Stomach (tissue), 4 donors: ENCODE measurements at regions not wholly inside any gene's neighbourhood (a gene's known extent, or its start where the extent isn't known, plus 50 kb on each side); places are given as distances from the start of the nearest gene placed in this dataset.

ENCODE experiments used
- CTCF ChIP-seq, 7 experiments: fragments of 450-650 bp in 4 of 7; fragments of 200-600 bp in 3 of 7; sonication (generic) in 3 of 7; IDR thresholded peaks; one replicate each; pipeline ENCODE4 v1.5.1; 2016 to 2019; ENCODE audit warnings: antibody characterized with exemption in 7 of 7, control low read depth in 2 of 7, mild to moderate bottlenecking in 1 of 7
- POLR2A ChIP-seq, 4 donors: fragments of 450-650 bp; IDR thresholded peaks; one replicate each; pipeline ENCODE4 v1.6.1; 2016; ENCODE audit warnings: antibody characterized with exemption in 4 of 4, control low read depth in 2 of 4, mild to moderate bottlenecking in 1 of 4, moderate library complexity in 1 of 4

DNA sequence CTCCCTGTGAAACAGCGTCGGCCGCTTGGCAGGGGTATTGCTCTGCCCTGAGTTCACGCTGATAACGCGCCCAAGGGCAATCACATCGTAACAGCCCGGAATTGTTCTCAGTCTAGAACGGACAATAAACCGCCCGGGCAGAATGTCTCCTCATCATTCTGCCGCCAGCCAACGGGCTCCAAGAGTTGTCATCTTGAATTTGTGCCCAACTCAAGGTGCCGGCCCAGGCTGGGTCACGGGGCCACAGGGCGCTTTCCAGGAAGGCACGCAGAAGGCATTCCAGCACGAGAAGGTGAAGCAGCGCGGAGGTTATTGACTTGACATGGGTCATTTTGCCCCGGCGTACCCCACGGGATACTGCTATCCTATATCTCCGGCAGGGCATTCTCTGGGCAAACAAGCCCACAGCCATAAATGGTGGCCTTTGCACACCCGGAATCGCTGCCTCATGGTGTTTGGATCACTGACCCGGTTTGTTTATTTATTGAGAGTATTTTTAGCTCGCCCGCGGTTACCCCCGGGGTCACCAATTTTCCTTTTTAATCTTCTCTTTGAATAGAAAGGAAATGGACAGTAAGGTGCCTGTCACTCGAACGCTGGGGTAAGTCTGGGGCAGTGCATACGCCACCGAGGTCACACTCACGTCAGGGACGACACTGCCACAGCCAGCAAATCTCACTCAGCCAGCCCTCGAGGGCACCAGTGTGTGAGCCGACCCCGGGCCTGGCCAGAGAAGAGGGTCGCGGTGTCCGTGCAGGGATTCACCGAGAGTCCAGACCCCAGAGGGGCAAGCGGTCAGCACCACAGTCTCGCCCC, 72.4 kb upstream of the FGF3 start:
- TF ChIP-seq CTCF (IDR thresholded peaks at IDR 0.05) (no peak), POLR2A (IDR thresholded peaks at IDR 0.05) (no peak)
